NCI-H1105 (cell line): ENCODE measurements at regions not wholly inside any gene's neighbourhood (a gene's known extent, or its start where the extent isn't known, plus 50 kb on each side); places are given as distances from the start of the nearest gene placed in this dataset.

Source experiments
- DNase-seq: peaks from one replicate; lab custom pipeline; 2025; lab: John Stamatoyannopoulos, UW

- no peak for DNase-seq
These were observed 275.0 kb downstream of the DRD1 start for GRCh38 chr5:175168882-175169507.

DNA sequence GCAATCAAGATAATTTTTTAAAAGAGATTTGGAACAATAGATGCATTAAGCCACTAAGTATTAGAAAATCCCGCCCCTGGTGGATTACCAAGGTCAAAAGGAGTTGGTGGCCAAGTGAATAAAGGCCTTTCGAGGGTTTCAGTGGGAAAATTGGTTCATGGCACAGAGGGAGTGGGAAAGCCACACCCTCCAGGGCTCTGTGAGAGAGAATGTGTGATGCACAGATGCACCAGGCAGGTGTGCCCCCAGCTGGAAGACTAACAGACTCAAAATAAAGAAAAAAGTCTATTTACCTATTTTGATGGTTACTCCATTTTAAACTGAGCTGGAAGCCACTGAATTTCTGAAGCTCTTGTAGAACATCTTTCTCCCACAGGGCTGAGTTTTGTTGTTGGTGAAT is 278.0 kb downstream of the DRD1 start:
- DNase-seq, result no peak

- DNase-seq, result no peak
These were observed 280.3 kb downstream of the DRD1 start for GRCh38 chr5:175163586-175164275.

DNA sequence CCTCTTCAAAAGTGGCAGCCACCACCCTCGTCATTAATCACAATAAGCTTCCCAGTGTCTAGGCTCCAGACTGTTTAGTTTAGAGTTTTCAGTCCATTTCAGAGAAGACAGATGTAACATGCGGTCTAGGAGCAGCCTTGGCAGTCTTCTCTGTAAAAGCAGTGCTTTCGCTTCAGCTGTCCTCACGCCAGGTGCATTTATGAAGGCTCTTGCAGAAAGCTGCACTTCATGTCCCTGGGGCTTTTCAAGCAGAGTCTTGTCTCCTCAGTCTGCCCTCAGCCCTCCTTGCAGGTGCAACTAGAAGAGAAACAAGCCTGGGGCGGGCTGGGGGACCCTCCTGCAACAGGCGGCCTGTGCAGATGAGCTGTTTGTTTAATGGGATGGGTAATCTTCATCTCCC is 281.9 kb downstream of the DRD1 start:
- DNase-seq, result peak; percentile 67

- no peak for DNase-seq
These were observed 284.0 kb downstream of the DRD1 start for GRCh38 chr5:175159956-175160355.

- no peak for DNase-seq
These were observed 295.3 kb downstream of the DRD1 start for GRCh38 chr5:175148636-175149172.

DNA sequence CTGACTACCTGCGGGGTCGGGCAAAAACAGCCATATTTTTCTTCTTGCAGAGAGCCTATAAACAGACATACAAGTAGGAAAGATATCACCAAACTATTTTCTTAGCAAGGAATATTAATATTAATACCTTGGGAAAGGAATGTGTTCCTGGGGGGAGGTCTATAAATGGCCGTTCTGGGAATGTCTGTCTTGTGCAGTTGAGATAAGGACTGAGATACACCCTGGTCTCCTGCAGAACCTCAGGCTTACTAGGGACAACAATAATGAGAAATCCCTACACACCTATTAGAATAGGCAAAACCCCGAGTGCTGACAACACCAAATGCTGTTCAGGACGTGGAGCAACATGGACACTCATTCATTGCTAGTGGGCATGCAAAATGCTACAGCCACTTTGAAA is 297.2 kb downstream of the DRD1 start:
- no peak for DNase-seq

GRCh38 chr5:175141421-175141820 is 302.6 kb downstream of the DRD1 start:
- no peak for DNase-seq

DNA sequence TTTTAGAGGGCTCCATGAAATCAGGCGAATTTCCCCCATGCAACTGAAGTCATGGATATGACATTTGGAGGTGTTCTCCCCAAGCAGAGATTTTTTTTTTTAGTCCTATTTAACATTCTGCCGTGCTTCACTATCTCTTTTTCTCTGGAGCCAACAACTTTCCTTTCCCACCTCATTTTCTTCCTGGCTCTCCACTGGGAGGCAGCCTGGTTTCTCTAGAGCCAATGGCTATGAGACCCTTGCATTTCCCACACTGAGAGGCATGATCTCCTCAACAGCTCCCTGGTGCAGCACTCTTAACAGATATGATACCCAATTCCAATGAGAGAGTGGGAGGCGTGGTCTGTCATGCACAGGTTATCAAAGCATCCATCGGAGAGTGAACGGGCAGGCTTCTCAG is 310.8 kb downstream of the DRD1 start:
- DNase-seq, result no peak

DNA sequence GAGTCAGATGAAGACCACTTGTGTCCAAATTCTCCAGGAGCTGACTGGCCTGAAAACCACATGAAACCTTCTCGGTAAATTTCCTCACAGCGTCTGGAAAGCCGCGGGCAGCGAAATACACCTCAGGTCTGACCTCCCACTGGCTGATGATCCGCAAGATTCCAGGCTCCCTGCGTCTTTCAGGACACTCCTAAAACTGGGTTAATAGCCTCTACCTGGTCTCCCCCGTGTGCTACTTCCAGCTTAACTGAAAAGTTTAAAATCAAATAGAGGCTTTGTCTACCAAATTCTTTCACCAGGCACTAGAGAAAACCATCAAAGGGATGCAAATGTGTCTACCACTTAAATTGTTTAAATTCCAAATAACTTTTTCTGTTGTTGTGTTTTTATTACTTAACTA is 312.6 kb downstream of the DRD1 start:
- no peak for DNase-seq

DNA sequence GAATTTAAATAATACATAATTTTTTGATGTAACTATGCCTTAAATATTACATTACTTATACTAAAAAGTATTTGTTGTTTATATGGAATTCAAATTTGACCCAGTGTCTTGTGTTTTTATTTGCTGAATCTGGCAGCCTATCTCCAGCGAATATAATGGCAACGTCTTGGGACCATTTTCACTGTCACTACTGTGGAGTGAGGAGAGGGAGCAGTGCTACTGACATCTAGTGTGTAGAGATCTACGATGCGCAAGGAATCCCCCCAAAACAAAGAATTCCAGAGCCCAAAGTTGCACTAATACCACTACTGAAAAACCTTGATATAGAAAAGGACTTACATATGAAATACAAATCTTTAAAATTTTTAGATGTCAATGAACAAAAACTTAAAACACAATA is 314.4 kb downstream of the DRD1 start:
- no peak for DNase-seq

DNA sequence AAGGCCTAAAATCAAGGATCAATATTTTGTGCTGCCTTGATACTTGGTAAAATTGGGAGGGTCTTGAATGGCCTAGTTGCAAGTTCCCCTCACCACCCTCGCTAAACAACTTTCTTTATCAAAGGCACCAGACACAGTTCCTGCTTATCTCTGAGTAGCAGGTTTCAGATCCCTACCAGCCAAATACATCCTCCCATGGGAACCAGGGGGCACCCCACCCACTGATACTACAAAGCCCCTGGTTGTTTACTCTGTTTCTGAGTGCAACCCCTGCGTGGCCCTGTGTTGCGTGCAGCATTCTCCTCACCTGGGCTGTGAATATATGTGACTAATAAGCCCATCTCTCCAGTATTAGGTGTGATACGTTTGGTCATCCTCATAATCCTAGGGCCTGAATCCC is 314.9 kb downstream of the DRD1 start:
- no peak for DNase-seq

DNA sequence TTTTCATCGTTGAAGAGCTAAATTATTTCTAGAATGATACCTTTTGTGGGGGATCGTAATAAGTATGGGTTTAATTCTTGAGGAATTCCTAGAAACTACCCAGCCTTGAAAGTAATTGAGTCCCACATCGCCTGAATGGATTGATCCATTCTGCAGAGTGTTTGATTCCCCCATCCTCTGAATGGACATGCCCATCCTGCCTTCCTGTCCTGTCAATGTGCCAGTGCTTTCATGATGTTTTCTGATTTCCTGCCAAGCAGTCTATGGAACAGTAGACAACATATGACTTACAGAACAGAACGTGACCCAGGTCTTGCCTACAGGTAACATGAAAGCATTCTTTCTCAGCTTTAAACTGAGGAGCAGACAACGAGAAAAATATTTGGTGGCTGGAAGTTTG is 319.2 kb downstream of the DRD1 start:
- no peak for DNase-seq

GRCh38 chr5:175124251-175124813 is 319.6 kb downstream of the DRD1 start:
- no peak for DNase-seq

GRCh38 chr5:175123542-175123941 is 320.4 kb downstream of the DRD1 start:
- no peak for DNase-seq

GRCh38 chr5:175121457-175121856 is 322.5 kb downstream of the DRD1 start:
- no peak for DNase-seq

DNA sequence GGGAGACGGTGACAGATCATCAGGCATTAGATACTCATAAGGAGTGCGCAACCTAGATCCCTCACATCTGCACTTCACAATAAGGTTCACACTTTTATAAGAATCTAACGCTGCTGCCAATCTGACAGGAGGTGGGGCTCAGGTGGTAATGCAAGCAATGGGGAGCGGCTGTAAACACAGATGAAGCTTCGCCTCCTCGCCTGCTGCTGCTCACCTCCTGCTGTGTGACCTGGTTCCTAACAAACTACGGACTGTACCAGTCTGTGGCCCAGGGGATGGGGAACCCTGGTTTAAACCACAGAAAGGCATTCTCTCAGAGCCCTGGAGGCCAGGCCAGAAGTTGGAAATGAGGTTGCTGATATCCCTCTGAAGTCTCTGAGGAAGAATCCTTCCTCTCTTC is 323.6 kb downstream of the DRD1 start:
- no peak for DNase-seq

GRCh38 chr5:175118700-175119309 is 325.2 kb downstream of the DRD1 start:
- no peak for DNase-seq

- DNase-seq, result no peak
These were observed 327.4 kb downstream of the DRD1 start for GRCh38 chr5:175116466-175117048.

DNA sequence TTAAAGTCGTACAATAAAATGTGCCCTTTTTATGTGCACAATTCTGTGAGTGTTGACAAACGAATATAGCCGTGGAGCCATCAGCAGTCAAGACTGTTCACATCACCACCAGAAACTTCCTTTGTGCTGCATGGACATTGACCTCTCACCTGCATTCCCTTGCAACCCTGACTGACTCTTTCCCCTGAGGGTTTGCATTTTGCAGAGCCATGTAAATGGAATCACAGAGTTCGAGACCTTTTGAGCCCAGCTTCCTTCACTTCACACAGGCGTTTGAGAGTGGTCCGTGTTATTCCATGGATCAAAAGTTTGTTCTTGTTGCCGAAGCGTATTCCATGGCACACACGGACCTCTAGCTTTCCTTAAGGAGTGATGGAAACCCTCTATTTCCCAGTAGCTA is 328.2 kb downstream of the DRD1 start:
- no peak for DNase-seq

- DNase-seq, result no peak
These were observed 330.0 kb downstream of the DRD1 start for GRCh38 chr5:175113947-175114346.

- no peak for DNase-seq
These were observed 334.8 kb downstream of the DRD1 start for GRCh38 chr5:175109058-175109755.
